ENCODE measurements at regions not wholly inside any gene's neighbourhood (a gene's known extent, or its start where the extent isn't known, plus 50 kb on each side); places are given as distances from the start of the nearest gene placed in this dataset.
A peak's percentile ranks its signal among the peaks of the same experiment; 100 is the strongest.
"Not testable (repeated sequence)": the region's sequence is repeated elsewhere in the genome, so short reads cannot be mapped to it uniquely, and the experiment has no call there.

DNA sequence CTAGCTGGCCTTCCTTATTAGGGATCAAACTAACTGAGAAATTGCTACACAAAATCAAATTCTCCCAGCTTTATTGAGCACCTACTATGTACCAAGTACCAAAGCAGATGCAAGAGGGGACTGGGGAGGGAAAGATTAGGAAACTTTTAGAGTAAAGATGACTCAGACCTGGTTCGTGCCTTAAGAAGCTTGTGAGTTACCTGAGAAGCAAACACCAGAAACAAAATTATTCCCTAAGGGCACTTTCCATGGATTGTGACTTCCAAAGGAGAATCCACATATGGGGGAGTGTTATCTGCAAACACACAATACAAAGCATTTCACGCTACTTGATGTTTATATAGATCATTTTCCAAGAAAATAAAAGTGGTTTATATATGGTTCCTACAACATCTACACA lies 326.9 kb upstream of the HNRNPA3 start:
- no peak for DNase-seq

DNA sequence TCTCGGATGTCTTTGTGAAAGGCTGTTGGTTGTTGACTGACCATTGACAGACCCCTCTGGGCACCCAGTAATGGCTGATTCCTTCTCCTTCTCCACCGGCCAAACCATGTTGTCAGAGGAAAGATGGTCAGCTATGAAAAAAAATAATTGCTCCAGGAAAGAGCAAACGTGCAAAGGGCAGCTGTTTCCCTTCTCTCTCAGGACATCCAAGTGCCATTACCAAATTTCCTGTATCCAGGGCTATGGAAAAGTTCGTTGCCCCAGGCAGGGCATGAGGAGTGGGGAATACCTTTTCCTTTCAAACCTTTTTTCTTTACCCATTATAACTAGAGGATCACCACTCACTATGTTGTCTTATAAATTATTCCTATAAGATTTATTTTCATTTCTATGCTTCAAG lies 321.5 kb upstream of the HNRNPA3 start:
- DNase-seq = no peak

DNA sequence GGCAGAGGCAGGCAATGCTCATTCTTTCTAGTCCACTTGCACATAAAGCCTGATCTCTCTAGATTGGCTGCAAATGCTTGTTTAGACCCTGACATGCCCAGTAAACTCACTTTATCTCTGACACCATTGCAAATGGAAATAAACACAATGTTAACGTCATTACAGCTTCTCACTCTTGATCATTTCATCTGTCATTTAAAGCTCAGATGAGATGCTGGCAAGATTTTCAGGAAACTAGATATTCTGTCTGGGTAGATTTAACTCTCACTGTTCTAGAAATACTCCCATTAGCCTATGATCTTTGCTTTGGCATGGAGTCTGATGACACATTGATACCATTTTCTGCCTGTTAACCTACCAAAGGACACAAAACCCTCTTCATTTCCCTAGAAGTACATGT lies 320.7 kb upstream of the HNRNPA3 start:
- no peak for DNase-seq

DNA sequence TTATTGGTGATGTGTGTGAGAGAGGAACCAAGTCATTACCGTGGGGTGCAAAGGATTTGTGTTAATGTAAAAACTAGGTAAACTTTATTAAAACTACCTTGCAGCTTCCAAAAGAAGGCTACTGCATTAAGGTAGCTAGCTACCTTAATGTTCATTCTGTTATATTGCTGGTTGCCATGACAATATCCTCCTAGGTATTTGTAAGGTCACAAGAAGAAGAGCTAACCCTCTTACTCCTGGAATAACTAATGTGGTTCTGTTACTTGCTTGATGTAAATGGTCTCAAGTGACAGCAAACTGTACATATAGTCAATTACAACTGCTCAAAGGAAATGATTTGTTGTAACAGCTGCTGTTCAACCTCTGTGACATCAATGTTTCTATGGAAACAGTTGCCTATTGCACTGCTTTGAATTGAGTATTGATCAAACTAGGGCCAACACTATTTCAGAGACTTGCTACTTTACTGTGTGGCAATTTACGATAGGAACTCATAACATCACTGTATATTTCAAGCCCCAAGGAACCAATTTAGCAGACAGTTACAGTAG lies 319.8 kb upstream of the HNRNPA3 start:
- DNase-seq = no peak

DNA sequence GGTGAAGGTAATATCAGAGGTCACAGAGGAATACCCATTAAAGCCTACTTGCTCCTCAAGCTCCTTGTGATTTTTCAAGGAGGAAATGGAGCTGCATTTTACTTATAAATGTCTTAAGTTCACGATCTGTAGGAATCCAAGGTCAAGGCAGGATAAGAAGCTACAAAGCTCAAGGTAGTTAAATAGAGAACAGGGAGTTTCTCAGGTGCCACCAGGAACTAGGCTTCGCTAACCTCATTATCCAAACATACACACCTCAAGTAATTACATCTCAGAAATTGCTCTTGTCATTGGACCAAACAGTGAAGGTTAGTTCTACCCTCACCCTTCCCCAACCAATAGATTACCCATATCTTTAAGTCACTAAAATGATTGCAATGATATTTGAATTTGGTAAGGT lies 317.4 kb upstream of the HNRNPA3 start:
- no peak for DNase-seq

DNA sequence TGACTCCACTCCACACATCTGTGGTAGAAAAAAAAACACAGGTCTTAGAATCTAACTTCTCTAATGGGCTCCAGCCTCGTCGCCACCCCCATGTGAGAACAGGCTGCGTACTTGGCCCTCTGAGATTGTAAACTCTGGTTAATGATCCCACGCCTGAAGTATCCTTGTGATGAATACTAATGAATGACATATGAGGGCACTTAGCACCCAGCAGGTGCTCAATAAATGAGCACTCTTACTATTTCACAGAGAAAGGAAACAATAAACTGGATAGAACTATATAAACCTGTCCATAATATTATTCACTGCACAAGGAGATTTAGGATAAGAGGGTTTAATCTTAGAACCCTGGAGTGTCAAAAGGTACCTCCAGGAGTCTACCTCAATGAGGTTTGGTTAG lies 310.1 kb upstream of the HNRNPA3 start:
- no peak for DNase-seq

DNA sequence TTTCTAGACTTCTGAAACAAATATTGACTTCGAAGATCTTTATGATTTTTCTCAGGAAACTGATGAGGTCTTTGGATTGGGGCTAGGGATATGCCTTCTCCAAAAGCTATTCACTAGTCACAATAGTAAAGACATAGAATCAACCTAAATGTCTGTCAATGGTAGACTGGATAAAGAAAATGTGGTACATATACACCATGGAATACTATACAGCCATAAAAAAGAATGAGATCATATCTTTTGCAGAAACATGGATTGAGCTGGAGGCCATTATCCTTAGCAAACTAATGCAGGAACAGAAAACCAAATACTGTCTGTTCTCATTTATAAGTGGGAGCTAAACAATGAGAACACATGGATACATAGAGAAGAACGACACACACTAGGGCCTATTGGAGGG lies 308.5 kb upstream of the HNRNPA3 start:
- not testable (repeated sequence) for DNase-seq

DNA sequence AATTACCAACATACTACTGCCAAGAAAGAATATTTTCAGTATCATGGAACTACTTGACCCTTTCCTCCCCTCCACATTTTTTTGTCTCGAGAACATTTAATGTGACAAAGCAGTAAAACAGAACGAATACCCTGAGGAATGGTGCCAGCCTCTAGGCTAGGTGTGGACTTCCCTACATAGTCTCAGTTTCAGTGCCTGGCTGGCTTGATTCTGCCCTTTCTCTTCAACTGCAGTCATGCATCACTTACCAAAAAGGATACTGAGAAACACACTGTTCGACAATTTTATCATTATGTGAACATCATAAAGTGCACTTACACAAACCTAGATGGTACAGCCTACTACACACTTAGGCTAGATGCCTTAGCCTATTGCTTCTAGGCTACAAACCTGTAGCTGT lies 305.3 kb upstream of the HNRNPA3 start:
- no peak for DNase-seq

DNA sequence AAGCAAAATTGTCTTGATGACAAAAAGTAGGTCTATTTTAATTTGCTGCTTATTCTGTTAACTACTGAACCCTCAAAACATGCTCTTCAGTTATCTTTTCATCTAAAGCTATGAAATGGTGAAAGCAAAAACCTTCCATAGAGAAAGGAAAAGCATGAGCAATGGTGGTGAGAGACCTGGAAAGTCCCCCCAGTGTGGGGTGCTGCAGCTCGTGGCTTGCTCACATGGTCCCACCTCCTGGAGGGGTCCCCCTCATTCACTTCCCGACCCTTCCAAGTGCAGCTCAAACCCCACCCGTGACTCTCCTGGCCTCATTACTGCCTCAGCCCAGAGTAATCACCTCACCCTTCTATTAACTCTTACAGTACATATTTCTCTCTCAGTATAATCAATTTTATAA lies 301.8 kb upstream of the HNRNPA3 start:
- DNase-seq = no peak

DNA sequence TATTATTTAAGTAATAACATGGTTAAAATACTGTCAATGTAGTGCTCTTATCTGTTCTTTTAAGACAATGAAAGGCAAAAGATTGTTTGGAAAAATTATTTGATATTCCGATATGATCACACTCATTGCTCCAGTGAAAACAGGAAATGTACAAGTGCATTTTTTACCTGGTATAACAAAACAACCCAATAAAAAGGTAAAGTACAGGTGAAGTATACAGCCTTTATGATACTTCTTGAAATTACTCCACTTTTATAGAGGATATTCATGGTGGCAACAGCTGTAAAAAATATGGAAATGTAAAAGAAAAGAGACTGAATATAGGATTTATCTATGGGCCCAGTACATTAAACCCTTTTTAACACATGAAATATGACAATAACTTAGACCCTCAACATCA lies 298.6 kb upstream of the HNRNPA3 start:
- DNase-seq = no peak

DNA sequence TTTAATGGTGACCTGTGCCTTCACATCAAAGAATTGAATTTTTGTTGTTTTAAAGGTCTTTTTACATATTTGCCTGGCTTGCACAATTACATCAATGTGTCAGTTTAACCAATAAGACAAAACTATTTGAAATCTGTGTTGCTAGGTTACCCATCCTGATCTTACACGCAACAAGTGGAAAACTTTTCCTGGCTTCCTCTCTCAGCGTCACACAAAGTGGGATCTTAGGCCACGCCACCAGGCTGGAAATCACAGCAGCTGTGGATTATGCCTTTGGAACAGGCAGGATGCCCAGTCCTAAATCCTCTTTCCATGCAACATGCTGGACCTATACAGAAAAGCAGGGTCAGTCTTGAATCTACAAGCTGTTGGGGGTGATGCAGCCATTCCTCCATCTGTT lies 298.2 kb upstream of the HNRNPA3 start:
- DNase-seq = no peak

DNA sequence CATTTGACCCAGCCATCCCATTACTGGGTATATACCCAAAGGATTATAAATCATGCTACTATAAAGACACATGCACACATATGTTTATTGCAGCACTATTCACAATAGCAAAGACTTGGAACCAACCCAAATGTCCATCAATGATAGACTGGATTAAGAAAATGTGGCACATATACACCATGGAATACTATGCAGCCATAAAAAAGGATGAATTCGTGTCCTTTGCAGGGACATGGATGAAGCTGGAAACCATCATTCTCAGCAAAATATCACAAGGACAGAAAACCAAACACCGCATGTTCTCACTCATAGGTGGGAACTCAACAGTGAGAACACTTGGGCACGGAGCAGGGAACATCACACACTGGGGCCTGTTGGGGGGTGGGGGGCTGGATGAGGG lies 290.0 kb upstream of the HNRNPA3 start:
- DNase-seq = not testable (repeated sequence)

DNA sequence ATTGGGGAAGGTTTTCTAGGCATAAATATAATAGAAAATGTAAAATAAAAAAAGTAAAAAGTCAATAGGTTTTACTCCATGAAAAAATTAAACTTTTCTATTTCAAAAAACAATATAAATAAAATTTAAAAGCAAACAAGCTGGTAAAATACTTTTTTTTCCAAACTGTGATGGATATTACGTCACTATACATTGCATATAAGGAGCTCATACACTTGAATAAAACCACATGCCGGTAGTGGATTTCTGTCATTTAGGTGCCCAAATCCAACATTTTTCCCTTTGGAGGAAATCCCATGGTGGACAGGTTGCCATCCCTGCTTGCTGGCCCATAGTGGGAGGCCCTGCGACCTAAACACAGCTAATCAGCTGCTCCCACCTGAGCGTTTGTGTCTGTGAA lies 289.4 kb upstream of the HNRNPA3 start:
- no peak for DNase-seq

DNA sequence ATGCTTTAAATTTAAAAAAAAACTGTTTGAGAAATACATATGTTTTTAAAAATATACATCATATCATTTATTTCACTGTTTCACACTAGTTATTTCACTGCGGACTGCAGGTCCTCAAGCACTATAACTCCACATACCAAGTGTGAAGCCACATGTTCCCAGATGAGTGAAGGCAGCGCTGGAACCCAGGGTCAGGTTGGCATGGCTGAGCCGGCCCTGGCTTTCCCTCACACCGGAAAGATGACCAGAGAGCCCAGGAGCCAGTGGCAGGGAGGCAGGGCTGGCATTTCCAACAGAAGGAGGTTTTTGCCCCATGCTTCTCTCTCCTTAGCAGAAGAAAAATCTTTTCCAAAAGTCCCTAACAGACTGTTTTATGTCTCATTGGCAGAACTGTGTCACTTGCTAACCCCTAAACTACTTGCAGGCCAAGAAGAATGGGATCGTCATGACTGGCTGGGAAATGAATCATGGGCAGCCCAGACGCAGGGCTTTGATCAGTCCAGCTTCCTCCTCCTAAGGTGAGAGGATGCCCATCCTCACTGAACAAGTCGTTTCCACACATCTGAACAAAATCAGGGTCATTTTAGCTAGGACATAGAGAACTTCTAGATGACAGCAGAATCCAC lies 287.6 kb upstream of the HNRNPA3 start:
- DNase-seq = no peak

DNA sequence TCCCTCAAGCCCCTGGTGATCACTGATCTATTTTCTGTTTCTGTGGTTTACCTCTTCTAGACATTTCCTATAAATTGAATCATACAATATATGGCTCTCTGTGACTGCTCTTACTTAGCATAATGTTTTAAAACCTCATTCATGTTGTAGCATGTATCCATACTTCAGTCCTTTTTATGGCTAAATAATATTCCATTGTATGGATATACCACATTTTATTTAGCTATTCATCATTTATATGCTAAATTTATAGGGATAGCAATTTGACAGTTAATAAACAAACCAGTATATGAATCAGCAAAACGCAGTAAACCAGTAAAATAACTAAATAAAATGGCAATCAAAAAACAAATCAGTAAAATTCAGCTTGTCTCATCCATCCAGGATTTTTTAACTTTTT lies 286.1 kb upstream of the HNRNPA3 start:
- no peak for DNase-seq

DNA sequence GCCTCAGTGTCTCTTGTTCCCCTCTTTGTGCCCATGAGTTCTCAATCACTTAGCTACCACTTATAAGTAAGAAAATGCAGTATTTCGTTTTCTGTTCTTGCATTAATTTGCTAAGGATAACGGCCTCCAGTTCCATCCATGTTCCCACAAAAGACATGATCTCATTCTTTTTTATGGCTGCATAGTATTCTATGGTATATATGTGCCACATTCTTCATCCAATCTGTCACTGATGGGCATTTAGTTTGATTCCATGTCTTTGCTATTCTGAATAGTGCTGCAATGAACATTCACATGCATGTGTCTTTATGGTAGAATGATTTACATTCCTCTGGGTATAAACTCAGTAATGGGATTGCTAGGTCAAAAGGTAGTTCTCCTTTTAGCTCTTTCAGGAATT lies 283.2 kb upstream of the HNRNPA3 start:
- DNase-seq = not testable (repeated sequence)

DNA sequence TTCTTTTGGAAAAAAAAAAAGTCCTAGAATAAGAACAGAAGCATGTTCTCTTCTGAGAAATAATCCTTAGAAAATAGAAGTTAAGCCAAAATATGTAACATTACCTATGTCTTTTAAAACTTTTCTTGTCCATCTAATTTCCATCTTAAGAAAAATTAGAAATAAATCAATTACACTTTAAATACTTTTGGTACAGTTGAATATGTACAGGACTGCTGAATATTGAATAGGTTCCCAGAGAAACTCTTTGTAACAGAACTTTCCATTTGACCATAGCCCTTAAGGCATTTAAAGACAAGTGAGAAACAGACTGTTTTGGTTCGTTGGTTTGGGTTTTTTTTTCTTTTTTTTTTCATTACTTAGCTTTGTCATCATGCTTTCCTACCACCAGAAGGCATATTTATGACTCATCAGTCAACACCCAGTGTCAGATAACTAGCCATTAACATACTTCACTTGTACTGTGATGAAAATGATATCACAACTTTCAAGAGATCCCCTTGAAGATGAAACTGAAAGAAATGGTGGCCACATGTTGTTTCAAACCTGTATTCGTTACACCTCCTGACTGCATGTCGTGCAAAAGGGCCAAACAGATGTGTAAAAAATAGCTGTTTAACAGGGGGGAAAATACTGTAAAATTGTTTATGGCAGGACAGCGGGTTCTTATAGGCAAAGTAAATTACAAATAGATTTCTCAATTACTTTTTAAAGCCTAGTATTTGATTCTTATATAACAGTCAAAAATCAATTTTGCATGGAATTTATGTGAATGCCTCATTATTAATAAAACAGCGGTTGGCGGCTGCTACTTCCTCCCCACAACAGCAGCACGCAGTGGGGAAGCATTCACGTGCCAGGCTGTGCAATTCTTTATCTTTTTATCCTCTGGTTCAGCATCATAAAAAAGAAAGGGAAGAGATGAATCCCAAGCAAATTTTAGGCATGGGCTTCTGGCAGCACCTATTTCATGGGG lies 280.7 kb upstream of the HNRNPA3 start:
- peak; percentile 90 for DNase-seq

DNA sequence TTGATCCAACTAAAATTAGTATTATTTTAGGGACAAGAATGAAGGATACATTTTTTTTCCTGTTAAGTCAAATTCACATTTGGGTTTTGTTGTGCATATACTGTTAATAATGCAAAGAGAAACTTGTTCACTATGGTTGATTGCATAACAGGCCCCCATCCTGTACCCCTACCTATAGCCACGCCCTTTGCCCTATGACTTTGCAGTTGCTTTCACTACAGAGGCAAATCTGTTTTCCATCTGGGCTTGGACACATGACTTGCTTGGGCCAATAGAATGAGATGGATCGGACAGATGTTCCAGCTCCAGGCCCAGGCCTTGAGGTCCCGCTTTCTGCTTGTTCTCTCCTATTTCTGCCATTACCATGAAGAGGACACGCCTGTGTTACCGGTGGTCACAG lies 278.5 kb upstream of the HNRNPA3 start:
- peak; percentile 9 for DNase-seq

DNA sequence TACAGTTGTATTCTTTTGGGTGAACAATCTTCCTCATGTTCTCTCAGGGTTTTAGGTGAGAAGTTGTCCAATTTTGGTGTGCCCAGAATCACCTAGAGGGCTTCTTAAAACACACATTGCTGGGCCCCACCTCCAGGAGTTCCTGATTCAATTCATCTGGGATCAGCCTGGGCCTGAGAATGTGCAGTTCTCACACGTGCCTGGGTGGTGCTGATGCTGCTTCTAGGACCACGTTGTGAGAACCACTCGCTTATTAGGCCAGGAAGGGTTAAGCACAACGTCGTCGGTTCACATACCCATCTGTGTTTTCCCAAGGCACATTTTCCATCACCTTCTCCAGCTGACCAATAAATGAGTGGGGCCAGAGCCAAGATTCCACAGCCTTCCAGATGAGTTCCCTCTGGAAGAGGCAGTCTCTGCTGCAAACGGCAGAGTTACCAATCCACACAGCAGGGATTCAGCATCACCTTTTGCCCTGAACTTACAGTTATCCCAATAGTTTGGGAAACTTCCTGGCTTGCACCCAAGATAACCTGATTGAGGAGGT lies 277.7 kb upstream of the HNRNPA3 start:
- no peak for DNase-seq

DNA sequence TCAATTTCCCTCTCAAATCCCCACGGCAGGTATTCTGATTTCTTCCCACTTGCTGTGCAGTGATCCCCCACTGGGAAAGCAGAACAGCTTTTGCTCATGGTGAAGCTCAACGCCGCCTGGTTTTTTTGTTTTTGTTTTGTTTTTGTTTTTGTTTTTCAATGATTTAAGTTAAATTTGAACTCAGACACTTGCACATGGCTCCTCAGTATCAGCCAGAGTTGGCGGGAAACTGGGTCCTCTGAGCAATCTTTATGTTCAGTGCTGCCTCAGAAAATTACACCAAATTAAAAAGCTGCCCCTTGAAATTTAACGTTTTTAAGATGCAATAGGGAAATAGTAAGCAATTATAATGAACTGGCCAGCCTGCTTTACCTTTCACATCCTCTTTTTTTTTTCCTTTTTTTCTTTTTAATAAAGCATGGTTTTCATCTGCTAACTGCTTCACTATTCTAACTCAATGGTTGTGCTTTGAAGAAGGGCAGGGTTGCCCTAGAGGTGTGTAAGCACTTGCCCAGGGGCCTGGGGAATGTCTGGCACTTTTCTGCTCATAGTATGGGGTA lies 277.0 kb upstream of the HNRNPA3 start:
- DNase-seq = no peak

DNA sequence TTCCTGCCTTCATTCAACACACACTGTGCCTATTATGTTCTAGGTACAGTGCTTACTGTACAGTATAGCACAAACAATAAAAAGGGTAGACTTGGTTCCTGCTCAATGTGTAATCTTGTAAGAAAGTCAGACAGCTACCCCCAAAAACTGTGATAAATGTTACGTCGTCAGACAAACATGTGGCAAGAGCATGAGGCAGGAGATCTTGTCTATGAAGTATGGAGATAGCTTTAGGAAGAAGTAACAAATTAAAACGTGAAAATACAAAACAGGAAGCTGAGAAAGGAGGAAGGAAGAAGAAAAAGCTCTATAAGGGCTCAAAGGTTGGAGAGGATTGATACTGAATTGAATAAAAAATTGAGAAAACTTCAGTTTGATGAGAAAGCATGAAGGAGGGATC lies 276.2 kb upstream of the HNRNPA3 start:
- DNase-seq = no peak

DNA sequence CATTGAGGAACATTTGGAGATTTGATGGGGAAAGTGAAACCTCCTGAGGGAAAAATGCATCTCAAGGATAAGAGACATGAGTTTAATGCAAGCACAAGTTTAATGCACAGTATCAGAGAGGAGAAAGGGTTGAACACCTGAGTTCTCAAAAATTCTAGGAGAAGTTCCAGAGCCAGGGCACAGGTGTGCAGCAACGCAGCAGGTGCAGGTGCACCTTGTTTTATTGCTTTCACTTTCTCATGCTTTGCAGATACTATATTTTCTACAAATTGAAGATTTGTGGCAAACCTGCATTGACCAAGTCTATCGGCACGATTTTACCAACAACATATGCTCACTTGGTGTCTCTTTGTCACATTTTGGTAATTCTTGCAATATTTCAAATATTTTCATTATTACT lies 267.6 kb upstream of the HNRNPA3 start:
- no peak for DNase-seq

DNA sequence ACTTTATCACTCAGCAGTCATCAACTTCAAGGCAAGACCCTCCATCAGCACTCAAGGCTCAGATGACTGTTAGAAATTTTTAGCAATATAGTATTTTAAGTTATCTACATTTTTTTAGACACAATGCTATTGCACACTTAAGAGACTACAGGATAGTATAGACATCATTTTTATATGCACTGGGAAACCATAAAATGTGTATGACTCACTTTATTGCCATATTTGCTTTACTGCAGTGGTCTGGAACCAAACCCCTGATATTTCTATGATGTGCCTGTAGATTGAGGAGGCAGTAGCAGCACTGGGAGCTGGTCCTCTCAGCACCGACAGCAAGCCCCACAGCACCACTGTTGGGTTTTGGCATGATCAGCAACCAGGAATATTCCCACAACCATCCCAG lies 264.8 kb upstream of the HNRNPA3 start:
- no peak for DNase-seq

DNA sequence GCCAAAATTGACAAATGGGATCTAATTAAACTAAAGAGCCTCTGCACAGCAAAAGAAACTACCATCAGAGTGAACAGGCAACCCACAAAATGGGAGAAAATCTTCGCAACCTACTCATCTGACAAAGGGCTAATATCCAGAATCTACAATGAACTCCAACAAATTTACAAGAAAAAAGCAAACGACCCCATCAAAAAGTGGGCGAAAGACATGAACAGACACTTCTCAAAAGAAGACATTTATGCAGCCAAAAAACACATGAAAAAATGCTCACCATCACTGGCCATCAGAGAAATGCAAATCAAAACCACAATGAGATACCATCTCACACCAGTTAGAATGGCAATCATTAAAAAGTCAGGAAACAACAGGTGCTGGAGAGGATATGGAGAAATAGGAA lies 261.4 kb upstream of the HNRNPA3 start:
- DNase-seq = not testable (repeated sequence)
